HG03135 (cell line): ENCODE measurements at regions not wholly inside any gene's neighbourhood (a gene's known extent, or its start where the extent isn't known, plus 50 kb on each side); places are given as distances from the start of the nearest gene placed in this dataset.
"Not testable (repeated sequence)": the region's sequence is repeated elsewhere in the genome, so short reads cannot be mapped to it uniquely, and the experiment has no call there.

Experiments
- ATAC-seq: cut with Tn5 transposase; IDR thresholded peaks from one replicate; pipeline ENCODE4 v1.9.1; 2021; ENCODE audit warnings: mild to moderate bottlenecking, moderate library complexity; ENCODE audit not compliant: unreplicated experiment

GRCh38 chr10:8332730-8333111, 278.2 kb downstream of the GATA3 start:
- ATAC-seq = no peak

- no peak for ATAC-seq
Observed at GRCh38 chr10:8334631-8335030, 280.1 kb downstream of the GATA3 start.

- ATAC-seq = no peak
Observed at GRCh38 chr10:8336629-8337331, 282.3 kb downstream of the GATA3 start.

GRCh38 chr10:8337332-8337651, 282.8 kb downstream of the GATA3 start:
- no peak for ATAC-seq

- ATAC-seq = no peak
Observed at GRCh38 chr10:8338177-8338766, 283.8 kb downstream of the GATA3 start.

- no peak for ATAC-seq
Observed at GRCh38 chr10:8344756-8345155, 290.3 kb downstream of the GATA3 start.

GRCh38 chr10:8346861-8347260, 292.4 kb downstream of the GATA3 start:
- ATAC-seq = no peak

- not testable (repeated sequence) for ATAC-seq
Observed at GRCh38 chr10:8347614-8348013, 293.1 kb downstream of the GATA3 start.

- ATAC-seq = no peak
Observed at GRCh38 chr10:8349610-8350249, 295.2 kb downstream of the GATA3 start.

GRCh38 chr10:8350250-8350967, 295.9 kb downstream of the GATA3 start:
- ATAC-seq = no peak

GRCh38 chr10:8352171-8353075, 297.9 kb downstream of the GATA3 start:
- no peak for ATAC-seq

GRCh38 chr10:8356283-8356682, 301.8 kb downstream of the GATA3 start:
- no peak for ATAC-seq

GRCh38 chr10:8359467-8359866, 305.0 kb downstream of the GATA3 start:
- ATAC-seq = no peak

- ATAC-seq = no peak
Observed at GRCh38 chr10:8360365-8360764, 305.9 kb downstream of the GATA3 start.

- ATAC-seq = no peak
Observed at GRCh38 chr10:8360814-8361509, 306.5 kb downstream of the GATA3 start.

- ATAC-seq = no peak
Observed at GRCh38 chr10:8361510-8361844, 307.0 kb downstream of the GATA3 start.

- no peak for ATAC-seq
Observed at GRCh38 chr10:8365935-8366911, 311.7 kb downstream of the GATA3 start.

GRCh38 chr10:8367672-8368411, 313.4 kb downstream of the GATA3 start:
- ATAC-seq = not testable (repeated sequence)
